NT2/D1 (cell line): ENCODE measurements at regions not wholly inside any gene's neighbourhood (a gene's known extent, or its start where the extent isn't known, plus 50 kb on each side); places are given as distances from the start of the nearest gene placed in this dataset.

Source experiments
- SUZ12 ChIP-seq: IDR thresholded peaks from 2 replicates; pipeline ENCODE4 v1.6.1; 2011; ENCODE audit not compliant: insufficient read length, insufficient read depth; ENCODE audit errors: extremely low read depth
- YY1 ChIP-seq: IDR thresholded peaks from 2 replicates; pipeline ENCODE4 v1.6.1; 2011; ENCODE audit not compliant: insufficient read length, insufficient read depth
- ZNF274 ChIP-seq: IDR thresholded peaks from 2 replicates; pipeline ENCODE4 v1.6.1; 2011; ENCODE audit warnings: mild to moderate bottlenecking, low read depth, low read length

DNA sequence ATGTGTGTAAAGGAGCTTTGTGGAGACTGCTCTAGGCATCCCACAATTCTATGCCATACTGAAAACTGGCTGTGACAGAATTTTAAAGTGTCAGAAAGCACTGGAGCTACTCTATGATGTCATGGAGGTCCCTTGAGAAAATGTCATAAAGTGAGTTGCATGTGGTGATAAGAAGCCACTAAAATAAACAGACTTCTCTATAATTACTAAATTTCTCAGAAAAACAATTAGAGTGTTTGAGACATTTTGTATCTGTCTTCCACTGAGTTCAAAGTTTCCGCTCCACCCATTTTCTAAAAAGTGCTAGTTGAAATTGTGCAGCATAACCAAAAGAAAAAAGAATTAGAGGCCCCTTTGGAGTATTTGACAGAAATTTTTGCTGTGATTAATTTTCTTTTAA is 603.9 kb downstream of the KCNJ2 start:
- no peak for TF ChIP-seq ZNF274
- no peak for TF ChIP-seq YY1
- TF ChIP-seq SUZ12 = no peak
